Smooth muscle cell (in vitro differentiated cells): ENCODE measurements at regions not wholly inside any gene's neighbourhood (a gene's known extent, or its start where the extent isn't known, plus 50 kb on each side); places are given as distances from the start of the nearest gene placed in this dataset.

Experiments used
- DNase-seq: peaks from one replicate; lab custom pipeline; 2025; ENCODE audit not compliant: unreplicated experiment; lab: John Stamatoyannopoulos, UW
- H2AFZ ChIP-seq: fragments of 200-600 bp; sonication (generic); 2 replicates; pipeline ENCODE4 v1.6.0; 2016; ENCODE audit warnings: antibody characterized with exemption, low read depth, mild to moderate bottlenecking
- H3F3A ChIP-seq: fragments of 200-600 bp; sonication (generic); 2 replicates; pipeline ENCODE4 v1.6.0; 2017; ENCODE audit warnings: antibody characterized with exemption, low read depth
- H3K27ac ChIP-seq: fragments of 200-600 bp; sonication (generic); 2 replicates; pipeline ENCODE4 v1.5.1; 2016; ENCODE audit warnings: low read depth, mild to moderate bottlenecking
- H3K27me3 ChIP-seq: fragments of 200-600 bp; sonication (generic); 2 replicates; pipeline ENCODE4 v1.6.1; 2016; ENCODE audit warnings: low read depth, mild to moderate bottlenecking
- H3K36me3 ChIP-seq: fragments of 200-600 bp; sonication (generic); 2 replicates; pipeline ENCODE4 v1.5.1; 2016; ENCODE audit warnings: low read depth
- H3K4me1 ChIP-seq: fragments of 200-600 bp; sonication (generic); 2 replicates; pipeline ENCODE4 v1.5.1; 2016; ENCODE audit warnings: low read depth
- H3K4me2 ChIP-seq: fragments of 200-600 bp; sonication (generic); 2 replicates; pipeline ENCODE4 v1.6.0; 2016; ENCODE audit warnings: mild to moderate bottlenecking
- H3K4me3 ChIP-seq: fragments of 200-600 bp; sonication (generic); 2 replicates; pipeline ENCODE4 v1.5.1; 2016; ENCODE audit warnings: mild to moderate bottlenecking
- H3K79me2 ChIP-seq: fragments of 200-600 bp; sonication (generic); 2 replicates; pipeline ENCODE4 v1.6.0; 2016; ENCODE audit warnings: low read depth, mild to moderate bottlenecking
- H3K9ac ChIP-seq: fragments of 200-600 bp; sonication (generic); 2 replicates; pipeline ENCODE4 v1.6.0; 2016; ENCODE audit warnings: low read depth
- H3K9me3 ChIP-seq: fragments of 200-600 bp; sonication (generic); replicated peaks from 2 replicates; pipeline ENCODE4 v1.5.1; 2016; ENCODE audit warnings: low read depth
- H4K20me1 ChIP-seq: fragments of 200-600 bp; sonication (generic); 2 replicates; pipeline ENCODE4 v1.6.0; 2016; ENCODE audit warnings: low read depth
- WGBS: methylation state at CpG from one replicate; pipeline ENCODE4 v1.1.7; 2016; ENCODE audit warnings: low lambda C conversion rate; 5-methylcytosine and 5-hydroxymethylcytosine counted together
- TF ChIP-seq, protein P1 (sequence below): fragments of 200-600 bp; sonication (generic); IDR thresholded peaks from 2 replicates; pipeline ENCODE4 v1.5.1; 2017; ENCODE audit warnings: borderline replicate concordance, mild to moderate bottlenecking, antibody characterized with exemption; ENCODE audit not compliant: insufficient read depth, poor library complexity, severe bottlenecking

DNA sequence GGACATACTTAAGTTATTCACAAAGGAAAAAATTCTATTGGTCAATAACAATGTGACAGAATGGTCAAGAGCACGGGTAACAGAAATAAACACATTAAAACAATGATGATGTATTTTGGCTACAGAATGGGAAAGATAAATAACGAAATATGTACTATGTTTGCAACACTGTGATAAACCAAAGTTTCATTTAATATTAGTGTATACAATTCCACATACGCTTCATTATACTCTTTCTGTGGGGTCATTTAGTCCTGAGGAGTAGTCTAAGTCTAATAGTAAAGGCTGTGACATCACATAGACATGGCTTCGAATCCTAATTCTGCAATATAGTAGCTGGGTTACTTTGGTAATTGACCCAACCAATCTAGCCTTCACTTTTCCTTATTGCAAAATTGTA lies 408.3 kb downstream of the MCTP2 start:
- WGBS = 88% methylated on average over 4 of the region's 4 CpGs
- no peak overlapping the region for H3K9ac ChIP-seq
- no peaks in the 10 kb centered on the region for H3K9me3 ChIP-seq
- no peaks in the 10 kb centered on the region for H3K36me3 ChIP-seq
- H3K4me1 ChIP-seq = no peaks in the 10 kb centered on the region
- H3K4me2 ChIP-seq = no peak overlapping the region
- H4K20me1 ChIP-seq = no peaks in the 10 kb centered on the region
- no peaks in the 10 kb centered on the region for H3K79me2 ChIP-seq
- H3F3A ChIP-seq = no peaks in the 10 kb centered on the region
- TF ChIP-seq, protein P1, sequence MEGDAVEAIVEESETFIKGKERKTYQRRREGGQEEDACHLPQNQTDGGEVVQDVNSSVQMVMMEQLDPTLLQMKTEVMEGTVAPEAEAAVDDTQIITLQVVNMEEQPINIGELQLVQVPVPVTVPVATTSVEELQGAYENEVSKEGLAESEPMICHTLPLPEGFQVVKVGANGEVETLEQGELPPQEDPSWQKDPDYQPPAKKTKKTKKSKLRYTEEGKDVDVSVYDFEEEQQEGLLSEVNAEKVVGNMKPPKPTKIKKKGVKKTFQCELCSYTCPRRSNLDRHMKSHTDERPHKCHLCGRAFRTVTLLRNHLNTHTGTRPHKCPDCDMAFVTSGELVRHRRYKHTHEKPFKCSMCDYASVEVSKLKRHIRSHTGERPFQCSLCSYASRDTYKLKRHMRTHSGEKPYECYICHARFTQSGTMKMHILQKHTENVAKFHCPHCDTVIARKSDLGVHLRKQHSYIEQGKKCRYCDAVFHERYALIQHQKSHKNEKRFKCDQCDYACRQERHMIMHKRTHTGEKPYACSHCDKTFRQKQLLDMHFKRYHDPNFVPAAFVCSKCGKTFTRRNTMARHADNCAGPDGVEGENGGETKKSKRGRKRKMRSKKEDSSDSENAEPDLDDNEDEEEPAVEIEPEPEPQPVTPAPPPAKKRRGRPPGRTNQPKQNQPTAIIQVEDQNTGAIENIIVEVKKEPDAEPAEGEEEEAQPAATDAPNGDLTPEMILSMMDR = no peak
- peaks cover 16% of the 10 kb centered on the region for H3K27me3 ChIP-seq
- no peak overlapping the region for H2AFZ ChIP-seq
- no peak for DNase-seq
- H3K27ac ChIP-seq = no peak overlapping the region
- no peak overlapping the region for H3K4me3 ChIP-seq

DNA sequence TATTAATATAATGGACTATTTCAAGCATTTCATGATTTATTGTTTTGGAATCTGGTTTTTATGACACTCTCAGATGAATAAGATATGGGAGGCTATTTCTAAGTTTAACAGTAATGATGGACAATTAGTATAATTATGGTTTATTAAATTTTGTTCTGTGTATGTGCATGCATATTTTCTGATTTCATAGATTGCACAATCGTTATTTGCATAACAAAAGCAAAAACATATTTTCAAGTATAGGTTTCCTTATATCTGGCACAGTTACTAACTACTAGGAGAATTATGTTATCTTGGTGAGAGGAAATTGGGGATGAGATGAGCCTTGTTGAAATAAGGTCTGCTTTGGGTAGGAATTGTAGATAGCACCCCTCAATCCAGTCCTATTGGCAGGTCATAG lies 413.1 kb downstream of the MCTP2 start:
- no peaks in the 10 kb centered on the region for H3K9me3 ChIP-seq
- no peak overlapping the region for H3K4me3 ChIP-seq
- H3K9ac ChIP-seq = no peak overlapping the region
- no peak for DNase-seq
- no peaks in the 10 kb centered on the region for H3K79me2 ChIP-seq
- TF ChIP-seq, protein P1 = no peak
- H3K4me1 ChIP-seq = no peaks in the 10 kb centered on the region
- WGBS = 73% methylated on average over 1 of the region's 1 CpG
- no peaks in the 10 kb centered on the region for H3F3A ChIP-seq
- no peak overlapping the region for H3K27ac ChIP-seq
- H3K36me3 ChIP-seq = no peaks in the 10 kb centered on the region
- H2AFZ ChIP-seq = no peak overlapping the region
- no peak overlapping the region for H3K4me2 ChIP-seq
- H4K20me1 ChIP-seq = no peaks in the 10 kb centered on the region
- peaks cover 28% of the 10 kb centered on the region for H3K27me3 ChIP-seq

- no peak overlapping the region for H3K27ac ChIP-seq
- H3K4me2 ChIP-seq = no peak overlapping the region
- no peaks in the 10 kb centered on the region for H3K36me3 ChIP-seq
- WGBS = 82% methylated on average over 6 of the region's 6 CpGs
- H3K9ac ChIP-seq = no peak overlapping the region
- no peaks in the 10 kb centered on the region for H4K20me1 ChIP-seq
- H3K4me1 ChIP-seq = no peaks in the 10 kb centered on the region
- peaks cover 11% of the 10 kb centered on the region for H3K27me3 ChIP-seq
- H3K9me3 ChIP-seq = no peaks in the 10 kb centered on the region
- no peak overlapping the region for H2AFZ ChIP-seq
- H3F3A ChIP-seq = no peaks in the 10 kb centered on the region
- TF ChIP-seq, protein P1 = no peak
- DNase-seq = no peak
- no peak overlapping the region for H3K4me3 ChIP-seq
- no peaks in the 10 kb centered on the region for H3K79me2 ChIP-seq
Measured at GRCh38 chr15:94653071-94653470, 421.7 kb downstream of the MCTP2 start.

DNA sequence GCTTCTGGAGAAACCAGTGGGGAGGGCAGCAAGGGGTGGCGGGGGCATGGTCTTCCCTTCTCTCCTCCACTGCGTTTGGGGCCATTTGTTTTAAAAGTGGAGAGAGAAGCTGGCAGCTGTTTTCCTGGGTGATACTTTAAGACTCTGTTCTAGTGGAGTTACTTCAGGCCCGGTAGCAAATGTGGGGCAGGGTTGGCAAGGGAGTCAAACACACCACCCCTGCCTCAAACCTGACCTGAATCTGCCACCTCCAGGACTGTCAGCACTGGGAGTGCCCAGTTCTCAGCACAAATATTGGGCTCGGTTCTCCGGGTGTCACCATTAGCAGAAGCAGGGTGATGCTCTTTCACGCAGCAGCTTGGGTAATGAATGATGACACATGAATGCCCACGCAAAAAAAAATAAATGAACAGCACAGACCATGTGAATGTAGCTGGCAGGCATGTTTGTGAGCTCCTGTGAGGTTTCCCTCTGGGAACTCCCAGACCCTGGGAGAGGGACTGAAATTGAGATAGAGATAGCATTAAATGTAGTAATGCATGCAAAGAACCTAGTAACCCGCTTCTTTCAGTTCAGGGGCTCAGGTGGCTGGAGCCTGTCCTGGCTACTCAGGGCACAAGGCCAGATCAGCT lies 424.0 kb downstream of the MCTP2 start:
- WGBS = 92% methylated on average over 8 of the region's 8 CpGs
- no peak overlapping the region for H3K27ac ChIP-seq
- no peak overlapping the region for H3K4me2 ChIP-seq
- H3K9ac ChIP-seq = no peak overlapping the region
- no peaks in the 10 kb centered on the region for H3F3A ChIP-seq
- H3K4me1 ChIP-seq = no peaks in the 10 kb centered on the region
- H3K9me3 ChIP-seq = no peaks in the 10 kb centered on the region
- H3K4me3 ChIP-seq = no peak overlapping the region
- H3K36me3 ChIP-seq = no peaks in the 10 kb centered on the region
- no peak overlapping the region for H2AFZ ChIP-seq
- DNase-seq = no peak
- peaks cover 11% of the 10 kb centered on the region for H3K27me3 ChIP-seq
- no peaks in the 10 kb centered on the region for H4K20me1 ChIP-seq
- TF ChIP-seq, protein P1 = no peak
- no peaks in the 10 kb centered on the region for H3K79me2 ChIP-seq
